SJCRH30 (cell line): ENCODE measurements at regions not wholly inside any gene's neighbourhood (a gene's known extent, or its start where the extent isn't known, plus 50 kb on each side); places are given as distances from the start of the nearest gene placed in this dataset.

ENCODE experiments used
- DNase-seq, 2 experiments: peaks; one replicate each; pipeline ENCODE4 v3.0.0-alpha.2; 2015 to 2020
- H3K27ac ChIP-seq: fragments of 250-450 bp; sonication (Bioruptor Pico); 2 replicates; pipeline ENCODE4 v1.5.1; 2020; ENCODE audit warnings: mild to moderate bottlenecking, moderate library complexity
- H3K27me3 ChIP-seq: fragments of 250-450 bp; sonication (Bioruptor Pico); 2 replicates; pipeline ENCODE4 v1.5.1; 2020; ENCODE audit warnings: mild to moderate bottlenecking, moderate library complexity
- H3K36me3 ChIP-seq: fragments of 250-450 bp; sonication (Bioruptor Pico); 2 replicates; pipeline ENCODE4 v1.5.1; 2020; ENCODE audit warnings: mild to moderate bottlenecking, moderate library complexity
- H3K4me1 ChIP-seq: fragments of 250-450 bp; sonication (Bioruptor Pico); 2 replicates; pipeline ENCODE4 v1.5.1; 2020; ENCODE audit warnings: mild to moderate bottlenecking, moderate library complexity
- H3K4me3 ChIP-seq: fragments of 250-450 bp; sonication (Bioruptor Pico); 2 replicates; pipeline ENCODE4 v1.5.1; 2020; ENCODE audit warnings: mild to moderate bottlenecking, moderate library complexity
- H3K9me3 ChIP-seq: fragments of 250-450 bp; sonication (Bioruptor Pico); replicated peaks from 2 replicates; pipeline ENCODE4 v1.5.1; 2020; ENCODE audit warnings: mild to moderate bottlenecking, moderate library complexity

DNA sequence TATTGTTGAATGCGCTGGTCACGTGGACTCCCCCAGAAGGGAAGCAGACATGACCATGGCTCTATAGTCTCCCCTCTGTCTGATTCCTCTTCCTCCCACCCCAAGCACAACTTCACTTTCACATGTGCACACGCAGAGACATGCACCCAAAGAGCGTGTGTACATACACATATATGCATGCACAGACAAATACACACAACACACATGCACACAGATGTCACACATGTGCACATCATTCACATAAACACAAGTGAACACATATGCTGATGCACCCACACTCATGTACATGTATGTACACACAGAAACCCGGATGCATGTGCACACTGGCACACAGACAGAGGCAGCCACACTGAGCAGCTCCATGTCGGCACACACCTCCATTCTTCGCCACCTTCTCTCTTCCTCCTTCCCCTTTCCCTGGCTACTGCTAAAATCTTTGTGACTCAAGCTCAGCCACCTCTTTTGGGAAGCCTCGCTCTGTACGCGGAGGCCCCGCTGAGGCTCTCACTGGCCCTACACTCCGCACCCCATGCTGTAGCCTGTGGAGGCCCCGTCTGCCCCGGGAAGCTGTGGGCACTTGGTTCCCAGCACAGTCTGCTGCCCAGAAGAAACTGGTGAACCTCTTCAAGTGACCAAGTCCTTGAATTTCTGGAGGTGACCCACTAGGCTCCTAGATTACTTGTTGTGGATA, 101.6 kb upstream of the TEX51 start:
- no peak overlapping the region for H3K27ac ChIP-seq
- no peak for DNase-seq

DNA sequence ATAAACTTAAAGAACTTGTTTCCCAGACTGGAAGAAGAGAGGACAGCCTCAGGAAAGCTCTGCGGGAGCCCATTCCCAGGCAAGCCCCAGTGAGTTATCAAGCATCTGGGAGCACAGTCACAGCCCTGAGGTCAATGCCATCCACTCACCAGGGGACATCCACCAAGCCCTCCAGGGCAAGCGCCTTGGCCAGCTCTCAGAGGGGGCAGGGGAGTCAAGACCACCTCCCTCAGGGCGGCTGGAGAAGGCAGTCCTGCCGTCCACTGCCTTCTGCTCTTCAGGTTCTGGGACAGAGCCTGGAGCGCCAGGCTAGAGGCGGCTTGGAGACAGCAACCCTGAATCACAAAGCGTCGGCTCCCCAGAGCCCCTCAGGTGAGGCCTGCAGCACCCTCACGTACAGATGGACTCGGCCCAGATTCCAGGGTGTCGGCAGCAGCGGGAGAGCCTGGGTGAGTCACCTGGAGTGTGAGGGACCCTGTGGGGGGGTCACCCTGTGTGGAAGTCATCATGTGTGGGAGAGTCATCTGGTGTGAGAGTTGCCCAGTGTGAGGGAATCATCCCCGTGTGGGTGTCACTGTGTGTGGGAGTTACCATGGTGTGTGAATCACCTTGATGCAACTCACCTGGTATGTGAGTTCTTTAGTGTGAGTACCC, 100.9 kb upstream of the TEX51 start:
- Histone ChIP-seq H3K27ac (no peak overlapping the region), H3K4me1 (no peaks in the 10 kb centered on the region), H3K36me3 (no peaks in the 10 kb centered on the region), H3K4me3 (no peak overlapping the region), H3K9me3 (no peaks in the 10 kb centered on the region), H3K27me3 (peaks cover 5% of the 10 kb centered on the region; the same call in 1 of the 2 replicates)
- no peak for DNase-seq

More for the DNA sequence above, 101.6 kb upstream of the TEX51 start:
- Histone ChIP-seq H3K4me1 (no peaks in the 10 kb centered on the region), H3K4me3 (no peak overlapping the region), H3K9me3 (no peaks in the 10 kb centered on the region), H3K27me3 (peaks cover 5% of the 10 kb centered on the region; the same call in 1 of the 2 replicates), H3K36me3 (no peaks in the 10 kb centered on the region)

DNA sequence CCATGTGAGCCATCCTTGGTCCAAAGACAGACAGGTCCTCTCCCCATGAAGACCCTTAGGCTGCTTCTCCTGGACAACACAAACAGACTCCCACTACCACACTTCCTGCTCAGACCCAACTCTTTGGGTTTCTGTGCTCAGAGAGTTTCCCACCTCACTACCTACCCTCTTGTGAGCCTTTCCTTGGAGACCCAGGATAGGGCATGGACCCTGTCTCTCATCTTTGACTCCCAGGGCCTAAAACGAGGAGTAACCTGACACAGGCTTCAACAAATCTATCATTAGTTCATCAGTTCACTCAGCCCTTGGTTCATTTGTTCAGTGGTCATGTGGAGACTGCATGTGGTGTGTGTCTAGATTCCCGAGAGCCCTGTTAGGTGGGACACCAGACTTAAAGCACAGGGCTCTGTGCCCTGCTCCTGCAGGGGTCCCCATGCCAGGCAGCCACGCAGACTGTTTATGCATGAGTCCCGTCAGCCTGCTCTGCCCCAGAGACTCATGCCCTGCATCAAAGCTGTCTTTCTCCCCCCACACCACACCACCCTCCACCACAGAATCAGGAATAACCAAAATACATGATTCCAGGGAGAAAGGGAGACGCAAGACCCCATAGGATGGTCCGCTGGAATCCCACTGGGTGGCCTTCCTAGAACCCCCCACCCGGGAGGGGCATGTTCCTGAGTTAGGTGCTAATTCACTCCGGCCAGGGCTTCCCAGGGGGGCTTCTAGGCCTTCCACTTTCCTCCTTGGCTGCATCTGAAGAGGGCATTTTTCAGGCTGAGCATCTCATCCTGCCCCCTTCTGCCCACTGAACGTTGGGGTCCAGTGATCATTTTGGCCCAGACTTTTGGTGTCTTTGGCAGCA, 100.2 kb upstream of the TEX51 start:
- H3K27ac ChIP-seq = no peak overlapping the region
- H3K27me3 ChIP-seq = peaks cover 5% of the 10 kb centered on the region; the same call in 1 of the 2 replicates
- no peak overlapping the region for H3K4me3 ChIP-seq
- no peak for DNase-seq
- no peaks in the 10 kb centered on the region for H3K9me3 ChIP-seq
- no peaks in the 10 kb centered on the region for H3K36me3 ChIP-seq
- no peaks in the 10 kb centered on the region for H3K4me1 ChIP-seq

DNA sequence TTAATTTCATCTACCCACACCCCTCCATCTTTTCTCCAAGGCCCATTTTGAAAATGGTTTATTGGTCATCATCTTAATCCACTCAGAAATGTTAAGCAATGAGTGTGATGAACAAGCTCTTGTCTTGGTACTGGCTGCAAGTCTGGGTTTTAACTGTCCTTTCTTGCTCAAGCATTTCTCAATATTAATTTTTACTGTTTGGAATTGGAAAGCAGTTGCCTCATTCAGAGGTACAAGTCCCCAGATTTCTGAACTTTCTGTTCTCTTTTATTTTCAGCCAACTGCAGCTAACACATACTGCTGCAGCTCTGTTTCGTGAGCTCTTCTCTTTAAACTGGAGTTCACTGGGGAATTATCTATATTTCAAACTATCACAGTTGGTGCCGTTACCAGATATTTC, 99.4 kb upstream of the TEX51 start:
- no peak for DNase-seq
- Histone ChIP-seq H3K36me3 (no peaks in the 10 kb centered on the region), H3K27me3 (peaks cover 5% of the 10 kb centered on the region; the same call in 1 of the 2 replicates), H3K4me3 (no peak overlapping the region), H3K27ac (no peak overlapping the region), H3K9me3 (no peaks in the 10 kb centered on the region), H3K4me1 (no peaks in the 10 kb centered on the region)

DNA sequence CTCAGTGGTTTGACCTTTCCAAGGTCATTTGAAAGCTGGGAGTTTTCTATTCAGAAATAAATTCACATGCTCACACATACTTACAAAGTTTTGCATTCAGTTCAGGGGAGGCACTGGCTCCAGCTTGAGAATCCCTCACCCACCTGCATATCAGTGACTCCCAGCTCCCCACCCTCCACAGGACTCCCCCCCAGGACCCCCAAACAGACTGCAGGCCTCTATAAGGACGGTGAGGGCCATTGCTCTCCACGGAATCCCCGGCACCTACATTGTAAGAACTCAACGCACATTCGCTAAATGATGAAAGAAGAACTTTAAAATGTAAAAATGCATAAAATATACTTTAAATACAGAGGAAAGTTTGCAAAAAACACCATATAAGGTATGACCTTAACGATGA, 97.2 kb upstream of the TEX51 start:
- Histone ChIP-seq H3K9me3 (no peaks in the 10 kb centered on the region), H3K27me3 (no peaks in the 10 kb centered on the region), H3K4me3 (no peak overlapping the region), H3K4me1 (no peaks in the 10 kb centered on the region), H3K27ac (no peak overlapping the region), H3K36me3 (no peaks in the 10 kb centered on the region)
- no peak for DNase-seq

DNA sequence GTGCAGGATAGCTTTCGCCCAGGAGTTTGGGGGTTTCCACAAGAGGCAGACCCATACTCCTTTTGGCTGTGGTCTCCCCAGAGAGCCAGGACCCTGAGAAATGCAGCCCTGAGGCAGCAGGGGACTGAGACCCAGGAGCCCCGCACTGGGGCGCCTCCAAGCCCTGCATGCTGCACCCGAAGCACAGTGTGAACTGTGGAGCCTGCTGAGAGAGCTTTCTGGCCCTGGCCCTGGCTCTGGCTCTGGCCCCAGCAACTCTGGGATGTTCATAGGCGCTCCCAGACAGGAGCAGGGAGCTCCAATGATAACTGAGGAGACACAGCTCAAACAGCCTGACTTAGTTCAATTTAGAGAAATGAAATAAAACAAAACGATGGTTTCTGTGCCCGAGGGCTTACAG, 96.4 kb upstream of the TEX51 start:
- Histone ChIP-seq H3K4me3 (no peak overlapping the region), H3K27me3 (no peaks in the 10 kb centered on the region), H3K4me1 (no peaks in the 10 kb centered on the region), H3K9me3 (no peaks in the 10 kb centered on the region), H3K36me3 (no peaks in the 10 kb centered on the region), H3K27ac (no peak overlapping the region)
- no peak for DNase-seq

DNA sequence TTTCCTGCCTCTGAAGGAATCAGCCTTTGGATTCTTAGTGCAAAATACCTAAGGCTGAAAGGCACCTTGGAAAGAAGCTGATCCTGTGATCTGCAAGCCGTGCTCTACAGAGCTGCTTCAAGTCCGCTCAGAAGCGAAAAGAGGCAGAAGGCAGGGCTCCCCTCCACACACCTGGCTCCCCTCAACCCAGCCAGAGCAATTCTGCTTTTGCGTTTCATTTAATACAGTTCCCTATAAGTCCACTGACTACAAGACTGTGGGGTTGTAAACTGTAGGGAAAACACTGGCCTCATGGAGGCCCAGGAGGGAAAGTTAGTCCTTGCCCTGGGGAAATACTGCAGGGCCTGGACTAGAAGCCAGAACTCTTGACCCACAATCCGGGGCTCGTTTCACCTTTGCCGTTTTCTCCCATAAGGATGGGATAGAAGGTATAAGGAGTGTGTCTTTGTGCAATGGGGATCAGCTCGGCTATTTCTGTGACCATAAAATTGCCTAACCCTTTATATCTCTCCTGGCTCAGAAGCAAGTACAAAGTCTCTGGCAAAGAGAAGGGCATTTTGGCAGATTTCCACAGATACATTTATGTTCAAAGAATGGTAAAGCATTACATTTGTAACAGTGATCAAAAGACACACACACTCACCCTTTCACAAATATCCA, 95.8 kb upstream of the TEX51 start:
- Histone ChIP-seq H3K27ac (no peak overlapping the region), H3K4me3 (no peak overlapping the region), H3K9me3 (no peaks in the 10 kb centered on the region), H3K4me1 (no peaks in the 10 kb centered on the region), H3K36me3 (no peaks in the 10 kb centered on the region), H3K27me3 (no peaks in the 10 kb centered on the region)
- DNase-seq = no peak

DNA sequence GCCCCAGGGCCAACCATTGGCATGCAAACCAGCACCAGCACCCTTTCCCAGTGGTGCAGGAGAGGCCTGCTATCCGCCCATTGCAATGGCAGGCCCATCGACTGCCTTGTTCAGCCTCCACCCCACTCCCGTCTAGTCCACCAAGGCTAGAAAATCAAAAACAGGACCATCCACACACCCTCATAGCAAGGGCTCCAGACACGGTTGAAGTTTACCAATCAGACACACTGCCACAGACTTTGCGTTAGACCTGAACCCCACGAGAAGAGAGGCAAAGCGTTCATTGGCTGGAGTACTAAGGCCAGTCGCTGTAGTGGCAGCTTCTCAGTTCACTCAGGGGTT, 95.3 kb upstream of the TEX51 start:
- Histone ChIP-seq H3K4me1 (no peaks in the 10 kb centered on the region), H3K27me3 (no peaks in the 10 kb centered on the region), H3K27ac (no peak overlapping the region), H3K36me3 (no peaks in the 10 kb centered on the region), H3K9me3 (no peaks in the 10 kb centered on the region), H3K4me3 (no peak overlapping the region)
- DNase-seq = no peak

DNA sequence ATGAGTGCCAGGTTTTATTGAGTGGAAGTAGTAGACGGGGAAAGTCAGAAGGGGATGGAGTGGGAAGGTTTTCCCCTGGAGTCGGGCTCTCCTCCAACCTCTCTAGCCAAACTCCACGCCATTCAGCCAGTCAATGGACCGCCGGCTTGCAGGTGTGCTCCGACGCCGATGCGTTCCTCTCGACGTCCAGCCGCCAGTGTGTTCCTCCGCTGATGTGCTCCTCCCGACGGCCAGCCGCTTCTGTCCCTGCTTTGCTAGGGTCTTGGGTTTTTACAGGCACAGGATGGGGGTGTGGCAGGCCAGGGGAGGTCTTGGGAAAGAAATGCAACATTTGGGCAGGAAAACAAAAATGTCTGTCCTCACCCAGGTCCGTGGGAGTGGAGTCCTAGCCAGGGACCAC, 94.3 kb upstream of the TEX51 start:
- Histone ChIP-seq H3K4me1 (no peaks in the 10 kb centered on the region), H3K36me3 (no peaks in the 10 kb centered on the region), H3K27me3 (no peaks in the 10 kb centered on the region), H3K27ac (no peak overlapping the region), H3K9me3 (no peaks in the 10 kb centered on the region), H3K4me3 (no peak overlapping the region)
- DNase-seq = no peak

DNA sequence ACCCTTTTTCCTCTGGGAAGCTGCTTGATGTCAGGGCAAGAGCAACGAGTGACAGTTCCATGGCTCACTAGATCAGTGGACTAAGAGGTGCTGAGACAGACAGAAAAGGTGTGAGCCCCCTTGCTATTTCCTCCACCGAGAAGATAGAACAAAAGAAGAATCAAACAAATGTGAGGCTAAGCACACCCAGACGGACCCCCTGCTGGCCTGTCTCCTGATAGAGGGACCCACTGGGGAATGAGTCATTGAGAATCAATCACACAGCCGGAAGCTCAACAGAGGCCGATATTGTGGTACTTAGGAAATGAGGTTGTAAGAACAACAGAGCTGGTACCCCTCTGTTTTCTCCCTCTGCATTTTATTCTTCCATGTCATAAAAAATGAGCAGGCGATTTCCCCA, 89.8 kb upstream of the TEX51 start:
- no peak overlapping the region for H3K27ac ChIP-seq
- DNase-seq = no peak

DNA sequence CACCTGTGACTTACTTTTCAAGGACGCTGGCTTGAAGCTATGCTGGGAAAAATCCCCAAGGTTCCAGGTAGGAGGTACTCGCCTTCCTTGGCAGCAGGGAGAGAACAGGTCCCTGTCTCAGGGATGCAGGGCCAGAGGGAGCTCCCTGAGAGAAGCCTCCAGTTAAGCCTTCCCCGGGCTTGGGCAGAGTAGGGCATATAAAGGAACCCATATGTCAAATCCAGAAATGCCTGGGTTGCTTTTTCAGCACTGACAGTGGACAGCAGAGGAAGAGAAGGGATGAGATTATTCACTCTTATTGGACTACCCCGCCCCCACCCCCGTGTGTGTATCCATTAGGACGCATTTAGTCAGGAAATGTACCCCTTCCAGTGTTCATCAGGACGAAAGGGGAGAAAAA, 89.3 kb upstream of the TEX51 start:
- H3K27ac ChIP-seq = no peak overlapping the region
- H3K9me3 ChIP-seq = no peaks in the 10 kb centered on the region
- H3K36me3 ChIP-seq = no peaks in the 10 kb centered on the region
- H3K4me1 ChIP-seq = no peaks in the 10 kb centered on the region
- H3K27me3 ChIP-seq = no peaks in the 10 kb centered on the region
- no peak for DNase-seq
- no peak overlapping the region for H3K4me3 ChIP-seq

More for the DNA sequence above, 89.8 kb upstream of the TEX51 start:
- H3K27me3 ChIP-seq = no peaks in the 10 kb centered on the region
- no peak overlapping the region for H3K4me3 ChIP-seq
- no peaks in the 10 kb centered on the region for H3K9me3 ChIP-seq
- H3K36me3 ChIP-seq = no peaks in the 10 kb centered on the region
- no peaks in the 10 kb centered on the region for H3K4me1 ChIP-seq

DNA sequence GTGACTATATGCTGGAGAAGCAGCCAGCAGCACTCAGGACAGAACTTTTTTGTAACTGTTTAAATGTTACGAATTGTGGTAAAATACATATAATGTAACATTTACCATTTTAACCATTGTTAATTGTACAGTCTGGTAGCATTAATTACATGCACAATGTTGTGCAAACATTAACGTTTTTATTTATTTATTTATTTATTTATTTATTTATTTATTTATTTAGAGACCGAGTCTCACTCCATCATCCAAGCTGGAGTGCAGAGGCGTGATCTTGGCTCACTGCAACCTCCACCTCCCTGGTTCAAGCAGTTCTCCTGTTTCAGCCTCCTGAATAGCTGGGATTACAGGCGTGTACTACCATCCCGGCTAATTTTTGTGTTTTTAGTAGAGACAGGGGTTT, 88.7 kb upstream of the TEX51 start:
- H3K9me3 ChIP-seq = no peaks in the 10 kb centered on the region
- H3K36me3 ChIP-seq = no peaks in the 10 kb centered on the region
- no peak overlapping the region for H3K27ac ChIP-seq
- no peaks in the 10 kb centered on the region for H3K4me1 ChIP-seq
- no peak for DNase-seq
- H3K4me3 ChIP-seq = no peak overlapping the region
- no peaks in the 10 kb centered on the region for H3K27me3 ChIP-seq

DNA sequence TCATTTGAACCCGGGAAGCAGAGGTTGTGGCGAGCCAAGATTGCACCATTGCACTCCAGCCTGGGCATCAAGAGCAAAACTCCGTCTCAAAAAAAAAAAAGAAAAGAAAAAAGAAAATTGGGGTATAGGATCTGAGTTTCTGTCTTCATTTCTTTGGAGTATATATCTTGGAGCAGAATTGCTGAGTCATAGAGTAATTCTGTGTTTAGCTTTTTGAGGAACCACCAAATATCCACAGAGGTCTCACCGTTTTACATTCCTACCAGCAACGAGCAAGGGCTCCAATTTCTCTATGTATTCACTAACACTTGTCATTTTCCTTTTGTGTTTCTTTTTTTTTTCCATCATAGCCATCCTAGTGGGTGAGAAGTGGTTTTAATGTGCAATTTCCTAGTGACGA, 87.6 kb upstream of the TEX51 start:
- H3K4me1 ChIP-seq = no peaks in the 10 kb centered on the region
- no peaks in the 10 kb centered on the region for H3K27me3 ChIP-seq
- DNase-seq = no peak
- no peaks in the 10 kb centered on the region for H3K9me3 ChIP-seq
- no peak overlapping the region for H3K27ac ChIP-seq
- no peaks in the 10 kb centered on the region for H3K36me3 ChIP-seq
- H3K4me3 ChIP-seq = no peak overlapping the region

DNA sequence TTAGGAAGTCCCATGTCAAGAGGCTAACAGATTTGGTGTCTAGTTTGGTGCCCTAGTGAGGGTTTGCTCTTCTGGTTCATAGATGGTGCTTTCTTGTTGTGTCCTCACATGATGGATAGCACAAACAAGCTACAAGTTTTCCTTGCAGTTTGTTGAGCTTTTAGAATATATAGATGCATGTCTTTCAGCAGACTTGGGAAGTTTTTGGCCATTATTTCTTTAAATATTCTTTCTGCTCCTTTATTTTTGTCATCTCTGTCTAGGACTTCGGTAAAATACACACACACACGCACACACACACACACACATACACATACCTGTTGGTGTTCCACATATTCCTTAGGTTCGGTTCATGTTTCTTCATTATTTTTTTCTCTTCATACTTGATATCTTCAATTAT, 81.5 kb upstream of the TEX51 start:
- H3K4me3 ChIP-seq = no peak overlapping the region
- H3K27me3 ChIP-seq = no peaks in the 10 kb centered on the region
- no peaks in the 10 kb centered on the region; the same call in 1 of the 2 replicates for H3K4me1 ChIP-seq
- no peaks in the 10 kb centered on the region for H3K9me3 ChIP-seq
- no peak overlapping the region for H3K27ac ChIP-seq
- no peaks in the 10 kb centered on the region for H3K36me3 ChIP-seq
- DNase-seq = no peak

DNA sequence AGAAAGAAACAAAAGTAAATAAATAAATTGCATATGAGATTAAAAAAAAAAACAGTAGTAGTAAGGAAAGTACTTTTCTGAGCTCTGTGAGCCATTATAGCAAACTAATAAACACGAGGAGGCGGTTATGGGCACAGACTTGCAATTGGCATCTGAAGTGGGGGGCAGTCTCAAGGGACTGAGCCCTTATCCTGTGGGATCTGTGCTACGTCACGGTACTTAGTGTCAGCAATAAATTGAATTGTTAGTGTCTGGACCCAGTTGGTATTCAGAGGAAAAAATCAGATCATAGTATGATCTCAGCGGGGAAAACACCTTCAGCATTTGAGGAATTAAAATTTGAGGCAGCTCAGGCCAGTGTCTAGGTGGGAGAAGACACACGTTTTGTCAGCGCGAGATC, 76.6 kb upstream of the TEX51 start:
- peak in 1 of 2 experiments; percentile 34 for DNase-seq
- H3K27ac ChIP-seq = peak overlapping the region; percentile 35; the same call in 1 of the 2 replicates
- H3K9me3 ChIP-seq = no peaks in the 10 kb centered on the region
- no peaks in the 10 kb centered on the region for H3K27me3 ChIP-seq
- no peaks in the 10 kb centered on the region for H3K36me3 ChIP-seq
- peaks cover 7% of the 10 kb centered on the region; the same call in 1 of the 2 replicates for H3K4me1 ChIP-seq
- no peak overlapping the region for H3K4me3 ChIP-seq
